ENCODE measurements at regions not wholly inside any gene's neighbourhood (a gene's known extent, or its start where the extent isn't known, plus 50 kb on each side); places are given as distances from the start of the nearest gene placed in this dataset.

DNA sequence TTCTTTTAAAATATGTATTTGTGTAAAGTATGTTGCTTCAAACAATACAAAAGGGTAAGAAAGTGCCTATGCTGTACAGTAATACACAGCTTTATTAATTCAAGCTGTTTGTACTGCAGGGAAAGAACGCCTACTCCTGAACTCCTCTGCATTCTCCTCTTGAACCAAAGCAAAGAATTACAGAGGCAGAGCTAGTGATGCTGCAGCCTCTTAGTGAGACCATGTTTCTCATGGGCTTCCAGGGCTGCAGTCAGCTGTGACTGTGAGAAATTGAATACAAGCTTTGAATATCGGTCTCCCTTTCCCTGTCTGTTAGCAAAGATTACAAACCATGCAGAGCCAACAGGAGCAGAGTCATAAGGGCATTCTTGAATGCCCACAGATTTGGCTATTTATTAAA lies 248.5 kb downstream of the SLITRK1 start:
- 62 to 63% methylated on average over 2 of the region's 2 CpGs for WGBS, 2 donors
- H3K4me1 ChIP-seq = no peaks in the 10 kb centered on the region
- ATAC-seq = no peak
- no peak for DNase-seq
- no peaks in the 10 kb centered on the region for H3K36me3 ChIP-seq
- no peak for FAIRE-seq
- H3K4me3 ChIP-seq = no peak overlapping the region
- H3K9me3 ChIP-seq = no peaks in the 10 kb centered on the region
- intact Hi-C loops (cut with DNase I) = no loop called here
- H3K27ac ChIP-seq = no peak overlapping the region
- TF ChIP-seq CTCF (IDR thresholded peaks at IDR 0.05) = no peak
- no peaks in the 10 kb centered on the region for H3K27me3 ChIP-seq

DNA sequence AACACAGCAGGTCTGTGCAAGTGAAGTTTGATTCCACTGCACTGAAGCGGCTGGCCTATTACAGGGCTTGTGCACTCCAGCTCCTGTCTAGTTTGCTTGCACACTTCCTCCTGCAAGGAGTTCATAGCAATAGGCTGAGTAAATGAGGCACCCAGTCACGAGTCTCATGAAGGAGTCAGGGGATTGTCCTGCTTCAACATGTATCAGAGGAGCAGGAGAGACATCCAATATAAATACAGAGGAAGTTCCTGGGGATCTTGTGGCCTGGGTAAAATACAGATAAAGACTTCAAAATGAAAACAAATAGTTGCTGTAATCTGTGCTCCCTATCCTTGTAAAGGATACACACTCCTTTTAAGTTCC lies 259.9 kb downstream of the SLITRK1 start:
- DNase-seq (no peak), ATAC-seq (no peak), FAIRE-seq (no peak)
- no peak overlapping the region for H3K4me3 ChIP-seq
- H3K27ac ChIP-seq = no peak overlapping the region
- intact Hi-C loops (cut with DNase I) = no loop called here
- no peaks in the 10 kb centered on the region for H3K27me3 ChIP-seq
- H3K9me3 ChIP-seq = no peaks in the 10 kb centered on the region
- 74 to 78% methylated on average over 2 of the region's 2 CpGs for WGBS, 2 donors
- H3K36me3 ChIP-seq = no peaks in the 10 kb centered on the region
- TF ChIP-seq CTCF (IDR thresholded peaks at IDR 0.05) = no peak
- H3K4me1 ChIP-seq = no peaks in the 10 kb centered on the region

DNA sequence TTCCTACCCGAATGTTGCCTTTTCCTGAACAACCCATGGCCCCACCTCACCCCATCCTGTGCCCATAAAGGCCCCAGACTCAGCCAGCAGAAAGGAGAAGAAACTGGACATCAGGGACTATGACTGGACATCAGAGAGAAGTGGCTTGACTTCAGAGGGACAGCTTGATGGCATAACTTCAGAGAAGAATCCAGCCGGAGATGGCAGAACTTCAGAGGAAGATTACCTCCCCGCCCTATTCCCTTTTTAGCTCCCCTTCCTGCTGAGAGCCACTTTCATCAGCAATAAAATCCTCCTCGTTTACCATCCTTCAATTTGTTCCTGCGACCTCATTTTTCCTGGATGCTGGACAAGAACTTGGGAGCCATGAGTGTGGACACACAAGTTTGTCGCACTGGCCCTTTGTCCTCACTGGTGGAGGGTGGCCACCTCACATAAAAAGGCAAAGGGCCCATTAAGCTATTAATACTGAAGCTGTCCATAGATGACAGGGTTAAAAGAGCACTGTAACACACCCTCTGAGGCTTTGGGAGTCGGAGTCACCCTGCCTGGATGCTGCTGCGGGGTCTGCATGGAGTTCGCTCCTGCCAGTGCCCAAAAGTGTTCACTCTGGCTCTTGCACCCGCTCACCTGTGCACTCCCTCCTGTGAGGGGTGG lies 260.4 kb downstream of the SLITRK1 start:
- 84 to 86% methylated on average over 10 of the region's 10 CpGs for WGBS, 2 donors
- intact Hi-C loops (cut with DNase I) = no loop called here

GRCh38 chr13:83620530-83621220 lies 261.6 kb downstream of the SLITRK1 start:
- Histone ChIP-seq H3K27ac (no peak overlapping the region), H3K9me3 (no peaks in the 10 kb centered on the region), H3K4me1 (no peaks in the 10 kb centered on the region), H3K27me3 (no peaks in the 10 kb centered on the region), H3K4me3 (no peak overlapping the region), H3K36me3 (no peaks in the 10 kb centered on the region)
- FAIRE-seq (no peak), ATAC-seq (no peak), DNase-seq (no peak)
- intact Hi-C loops (cut with DNase I) = no loop called here
- no peak for TF ChIP-seq CTCF (IDR thresholded peaks at IDR 0.05)

More for the DNA sequence above, 260.4 kb downstream of the SLITRK1 start:
- no peaks in the 10 kb centered on the region for H3K27me3 ChIP-seq
- no peaks in the 10 kb centered on the region for H3K9me3 ChIP-seq
- DNase-seq (no peak), ATAC-seq (no peak), FAIRE-seq (no peak)
- no peak overlapping the region for H3K27ac ChIP-seq
- no peak overlapping the region for H3K4me3 ChIP-seq
- no peaks in the 10 kb centered on the region for H3K36me3 ChIP-seq
- TF ChIP-seq CTCF (IDR thresholded peaks at IDR 0.05) = no peak
- H3K4me1 ChIP-seq = no peaks in the 10 kb centered on the region

- ATAC-seq (no peak), FAIRE-seq (no peak), DNase-seq (no peak)
- no peak overlapping the region for H3K4me3 ChIP-seq
- intact Hi-C loops (cut with DNase I) = no loop called here
- H3K36me3 ChIP-seq = no peaks in the 10 kb centered on the region
- H3K9me3 ChIP-seq = no peaks in the 10 kb centered on the region
- no peaks in the 10 kb centered on the region for H3K27me3 ChIP-seq
- no peaks in the 10 kb centered on the region for H3K4me1 ChIP-seq
- H3K27ac ChIP-seq = no peak overlapping the region
- TF ChIP-seq CTCF (IDR thresholded peaks at IDR 0.05) = no peak
These were observed 263.3 kb downstream of the SLITRK1 start for GRCh38 chr13:83618966-83619365.

Data from pancreas (tissue), 10 donors.